ENCODE measurements at regions not wholly inside any gene's neighbourhood (a gene's known extent, or its start where the extent isn't known, plus 50 kb on each side); places are given as distances from the start of the nearest gene placed in this dataset.

DNA sequence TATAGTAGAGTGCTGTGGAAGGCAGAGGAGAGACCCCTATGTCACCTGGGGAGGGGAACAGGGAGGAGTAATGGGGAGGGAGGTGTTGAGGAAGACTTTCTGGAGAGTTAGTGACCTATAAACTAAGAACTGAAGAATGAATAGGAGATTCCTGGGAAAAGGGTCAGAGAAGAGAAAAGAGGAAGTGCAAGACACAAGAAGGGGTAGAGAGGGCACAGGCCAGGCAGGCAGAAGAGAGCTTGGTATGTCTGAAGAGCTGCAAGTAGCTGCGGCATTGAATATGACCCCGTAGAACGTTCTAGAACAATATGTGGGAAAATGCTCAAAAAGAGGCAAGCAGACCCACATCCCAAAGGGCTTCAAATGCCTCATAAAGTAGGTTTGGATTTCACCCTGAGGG lies 361.2 kb downstream of the PRDM2 start:
- Histone ChIP-seq H3K4me3 (no peak overlapping the region), H3K9me3 (no peaks in the 10 kb centered on the region), H3K36me3 (ENCODE audit: low read depth) (no peaks in the 10 kb centered on the region), H3K4me1 (ENCODE audit: low read depth) (no peaks in the 10 kb centered on the region)
- DNase-seq, result no peak
- intact Hi-C loops (cut with DNase I, micrococcal nuclease), result no loop called here
- TF ChIP-seq CTCF (IDR thresholded peaks at IDR 0.05), result no peak
- no peak for ATAC-seq

DNA sequence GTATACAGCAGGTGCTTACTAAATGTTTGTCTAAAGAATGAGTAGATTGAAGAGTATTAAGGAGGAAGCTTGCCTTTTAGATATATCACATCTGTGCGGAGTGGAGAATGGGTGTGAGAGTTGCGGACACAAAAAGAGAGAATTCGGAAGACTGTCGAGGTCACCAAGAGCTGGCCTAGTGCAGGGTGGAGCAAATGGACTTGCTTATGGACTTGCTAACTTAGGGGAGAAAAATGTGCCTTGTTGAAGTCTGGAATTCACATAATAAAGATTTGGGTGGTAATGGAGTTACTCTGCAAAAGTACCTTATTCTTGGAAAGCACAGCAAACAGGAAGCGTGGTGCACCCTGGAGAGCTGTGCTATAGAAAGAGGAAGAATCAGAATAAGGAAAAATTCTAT lies 361.7 kb downstream of the PRDM2 start:
- H3K4me1 ChIP-seq (ENCODE audit: low read depth), result no peaks in the 10 kb centered on the region
- no peak for TF ChIP-seq CTCF (IDR thresholded peaks at IDR 0.05)

GRCh38 chr1:14062669-14063068 lies 362.7 kb downstream of the PRDM2 start:
- Histone ChIP-seq H3K4me1 (ENCODE audit: low read depth) (no peaks in the 10 kb centered on the region), H3K4me3 (no peak overlapping the region), H3K9me3 (no peaks in the 10 kb centered on the region), H3K36me3 (ENCODE audit: low read depth) (no peaks in the 10 kb centered on the region)
- no peak for ATAC-seq
- TF ChIP-seq CTCF (IDR thresholded peaks at IDR 0.05), result no peak
- no peak for DNase-seq
- intact Hi-C loops (cut with DNase I, micrococcal nuclease), result no loop called here

More for the DNA sequence above, 361.7 kb downstream of the PRDM2 start:
- ATAC-seq (no peak), DNase-seq (no peak)
- H3K36me3 ChIP-seq (ENCODE audit: low read depth), result no peaks in the 10 kb centered on the region
- no peak overlapping the region for H3K4me3 ChIP-seq
- H3K9me3 ChIP-seq, result no peaks in the 10 kb centered on the region
- intact Hi-C loops (cut with DNase I, micrococcal nuclease), result no loop called here

DNA sequence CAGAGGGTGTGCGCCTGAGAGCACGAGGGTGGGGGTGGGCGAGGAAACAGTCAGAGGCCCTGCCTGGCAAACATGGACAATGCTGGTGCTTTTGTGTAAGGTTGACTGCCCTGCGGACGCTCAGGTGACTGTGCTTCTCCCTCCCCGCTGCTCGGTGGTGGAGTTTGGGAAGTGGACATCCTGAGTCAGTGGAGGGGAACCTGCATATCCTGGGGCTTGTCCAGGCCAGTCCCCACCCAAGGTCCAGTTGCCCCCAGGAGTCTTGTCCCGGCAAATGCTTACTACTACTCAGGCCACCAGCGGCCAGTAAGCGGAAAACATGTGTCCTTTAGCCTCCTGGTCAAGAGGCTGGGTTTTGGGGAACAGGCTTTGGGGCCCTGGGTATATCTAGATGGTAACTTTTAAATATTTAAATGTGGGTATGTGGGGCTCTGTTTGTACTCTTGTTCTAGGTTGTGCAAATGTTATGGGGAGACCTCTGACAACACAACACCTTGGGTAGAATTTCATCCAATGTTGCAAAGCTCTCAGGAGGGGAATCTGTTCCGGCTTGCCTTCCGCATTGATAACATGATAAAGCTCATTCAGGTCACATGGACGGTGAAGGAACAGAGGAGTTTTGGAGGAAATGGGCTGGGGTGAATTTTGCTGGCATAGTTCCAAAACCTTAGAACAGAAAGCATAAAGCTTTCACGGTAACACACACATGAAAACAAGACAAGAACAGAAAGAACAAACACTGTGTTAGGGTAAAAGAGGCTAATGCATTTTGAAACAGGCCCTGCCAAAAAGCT lies 364.9 kb downstream of the PRDM2 start:
- no peak for TF ChIP-seq CTCF (IDR thresholded peaks at IDR 0.05)
- no peak for ATAC-seq
- no peak for DNase-seq
- H3K36me3 ChIP-seq (ENCODE audit: low read depth), result no peaks in the 10 kb centered on the region
- H3K9me3 ChIP-seq, result no peaks in the 10 kb centered on the region
- no peak overlapping the region for H3K4me3 ChIP-seq
- H3K4me1 ChIP-seq (ENCODE audit: low read depth), result no peaks in the 10 kb centered on the region
- intact Hi-C loops (cut with DNase I, micrococcal nuclease), result no loop called here

GRCh38 chr1:14065486-14065885 lies 365.5 kb downstream of the PRDM2 start:
- no peak for TF ChIP-seq CTCF (IDR thresholded peaks at IDR 0.05)
- DNase-seq (no peak), ATAC-seq (no peak)
- no peaks in the 10 kb centered on the region for H3K9me3 ChIP-seq
- intact Hi-C loops (cut with DNase I, micrococcal nuclease), result no loop called here
- H3K4me3 ChIP-seq, result no peak overlapping the region
- no peaks in the 10 kb centered on the region for H3K36me3 ChIP-seq (ENCODE audit: low read depth)
- no peaks in the 10 kb centered on the region for H3K4me1 ChIP-seq (ENCODE audit: low read depth)

Data from mucosa of descending colon (tissue), 3 donors.